ENCODE measurements at regions not wholly inside any gene's neighbourhood (a gene's known extent, or its start where the extent isn't known, plus 50 kb on each side); places are given as distances from the start of the nearest gene placed in this dataset.

DNA sequence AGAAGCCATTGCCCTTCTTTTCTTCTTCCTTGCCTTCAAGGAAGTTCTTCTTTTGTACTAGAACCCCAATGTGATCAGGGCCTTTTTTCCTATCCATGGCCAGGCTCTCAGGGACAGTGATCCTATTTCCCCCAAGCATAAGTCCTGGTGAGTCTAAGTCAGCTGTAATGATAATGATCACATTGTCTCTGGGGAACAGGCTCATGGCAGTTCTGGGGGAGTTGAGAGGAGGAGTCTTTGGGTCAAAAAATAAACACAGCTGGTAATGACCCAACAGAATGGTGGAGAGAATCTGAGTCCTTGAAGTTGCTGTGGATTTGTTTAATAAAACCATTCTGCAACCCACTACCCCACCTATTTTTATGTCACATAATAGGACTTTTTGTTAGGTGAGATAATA is 96.6 kb downstream of the SOCS6 start:
- no peak for TF ChIP-seq POLR2A (IDR thresholded peaks at IDR 0.05)
- TF ChIP-seq, protein P1, sequence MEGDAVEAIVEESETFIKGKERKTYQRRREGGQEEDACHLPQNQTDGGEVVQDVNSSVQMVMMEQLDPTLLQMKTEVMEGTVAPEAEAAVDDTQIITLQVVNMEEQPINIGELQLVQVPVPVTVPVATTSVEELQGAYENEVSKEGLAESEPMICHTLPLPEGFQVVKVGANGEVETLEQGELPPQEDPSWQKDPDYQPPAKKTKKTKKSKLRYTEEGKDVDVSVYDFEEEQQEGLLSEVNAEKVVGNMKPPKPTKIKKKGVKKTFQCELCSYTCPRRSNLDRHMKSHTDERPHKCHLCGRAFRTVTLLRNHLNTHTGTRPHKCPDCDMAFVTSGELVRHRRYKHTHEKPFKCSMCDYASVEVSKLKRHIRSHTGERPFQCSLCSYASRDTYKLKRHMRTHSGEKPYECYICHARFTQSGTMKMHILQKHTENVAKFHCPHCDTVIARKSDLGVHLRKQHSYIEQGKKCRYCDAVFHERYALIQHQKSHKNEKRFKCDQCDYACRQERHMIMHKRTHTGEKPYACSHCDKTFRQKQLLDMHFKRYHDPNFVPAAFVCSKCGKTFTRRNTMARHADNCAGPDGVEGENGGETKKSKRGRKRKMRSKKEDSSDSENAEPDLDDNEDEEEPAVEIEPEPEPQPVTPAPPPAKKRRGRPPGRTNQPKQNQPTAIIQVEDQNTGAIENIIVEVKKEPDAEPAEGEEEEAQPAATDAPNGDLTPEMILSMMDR (IDR thresholded peaks at IDR 0.05), result no peak

Measured in uterus (tissue), 2 donors.